ENCODE measurements at regions not wholly inside any gene's neighbourhood (a gene's known extent, or its start where the extent isn't known, plus 50 kb on each side); places are given as distances from the start of the nearest gene placed in this dataset.

DNA sequence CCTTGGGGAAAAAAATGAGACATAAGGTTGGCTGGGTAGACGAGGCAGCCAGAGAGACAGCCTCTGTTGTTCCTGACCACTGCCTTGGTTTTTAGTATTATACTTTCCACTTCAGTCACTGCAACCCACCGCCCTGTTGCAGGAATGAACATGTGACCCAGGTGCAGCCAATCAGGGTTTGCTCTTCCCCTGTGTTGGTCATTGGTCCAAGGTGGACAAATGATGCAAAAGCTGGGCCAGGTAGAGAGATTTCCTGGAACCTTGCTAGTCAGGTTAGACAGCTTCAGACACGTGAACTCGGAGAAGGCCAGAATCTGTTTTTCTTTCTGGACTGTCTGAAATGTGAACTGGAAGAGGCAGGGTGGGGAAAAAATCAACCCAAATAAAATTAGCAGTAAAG is 452.4 kb upstream of the RBFOX1 start:
- TF ChIP-seq, protein P1, sequence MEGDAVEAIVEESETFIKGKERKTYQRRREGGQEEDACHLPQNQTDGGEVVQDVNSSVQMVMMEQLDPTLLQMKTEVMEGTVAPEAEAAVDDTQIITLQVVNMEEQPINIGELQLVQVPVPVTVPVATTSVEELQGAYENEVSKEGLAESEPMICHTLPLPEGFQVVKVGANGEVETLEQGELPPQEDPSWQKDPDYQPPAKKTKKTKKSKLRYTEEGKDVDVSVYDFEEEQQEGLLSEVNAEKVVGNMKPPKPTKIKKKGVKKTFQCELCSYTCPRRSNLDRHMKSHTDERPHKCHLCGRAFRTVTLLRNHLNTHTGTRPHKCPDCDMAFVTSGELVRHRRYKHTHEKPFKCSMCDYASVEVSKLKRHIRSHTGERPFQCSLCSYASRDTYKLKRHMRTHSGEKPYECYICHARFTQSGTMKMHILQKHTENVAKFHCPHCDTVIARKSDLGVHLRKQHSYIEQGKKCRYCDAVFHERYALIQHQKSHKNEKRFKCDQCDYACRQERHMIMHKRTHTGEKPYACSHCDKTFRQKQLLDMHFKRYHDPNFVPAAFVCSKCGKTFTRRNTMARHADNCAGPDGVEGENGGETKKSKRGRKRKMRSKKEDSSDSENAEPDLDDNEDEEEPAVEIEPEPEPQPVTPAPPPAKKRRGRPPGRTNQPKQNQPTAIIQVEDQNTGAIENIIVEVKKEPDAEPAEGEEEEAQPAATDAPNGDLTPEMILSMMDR (IDR thresholded peaks at IDR 0.05; ENCODE audit: unreplicated experiment in 3 of 3): no peak
- H3K36me3 Mint-ChIP-seq (ENCODE audit: low read depth): no peaks in the 10 kb centered on the region
- H3K4me1 Mint-ChIP-seq: no peaks in the 10 kb centered on the region
- peaks cover 3% of the 10 kb centered on the region for H3K27me3 Mint-ChIP-seq (ENCODE audit: low read depth)
- no peaks in the 10 kb centered on the region for H3K9me3 Mint-ChIP-seq
- H3K27ac Mint-ChIP-seq: no peak overlapping the region
- H3K4me3 Mint-ChIP-seq: no peak overlapping the region

DNA sequence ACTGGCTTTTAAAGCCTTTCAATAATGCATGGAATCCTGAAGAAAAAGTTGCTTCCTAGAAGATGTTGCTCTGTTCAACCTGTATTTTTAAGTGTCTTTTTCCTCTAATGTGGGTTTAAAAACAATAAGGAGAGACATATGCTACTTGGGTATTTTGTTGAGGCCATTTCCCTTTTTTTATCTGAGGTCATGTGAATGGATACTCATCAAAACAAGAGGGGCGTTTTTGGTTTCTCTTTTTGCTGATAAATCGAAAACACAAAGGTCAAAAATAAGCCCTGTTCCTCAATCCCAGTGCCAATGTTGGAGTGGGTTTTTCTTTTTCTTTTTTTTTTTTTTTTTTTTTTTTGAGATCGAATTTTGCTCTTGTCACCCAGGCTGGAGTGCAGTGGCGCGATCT is 468.0 kb upstream of the RBFOX1 start:
- no peak overlapping the region for H3K4me3 Mint-ChIP-seq
- no peaks in the 10 kb centered on the region for H3K9me3 Mint-ChIP-seq
- H3K27ac Mint-ChIP-seq: no peak overlapping the region
- H3K36me3 Mint-ChIP-seq (ENCODE audit: low read depth): no peaks in the 10 kb centered on the region
- no peaks in the 10 kb centered on the region for H3K27me3 Mint-ChIP-seq (ENCODE audit: low read depth)
- no peaks in the 10 kb centered on the region for H3K4me1 Mint-ChIP-seq
- TF ChIP-seq, protein P1 (IDR thresholded peaks at IDR 0.05; ENCODE audit: unreplicated experiment in 3 of 3): no peak

DNA sequence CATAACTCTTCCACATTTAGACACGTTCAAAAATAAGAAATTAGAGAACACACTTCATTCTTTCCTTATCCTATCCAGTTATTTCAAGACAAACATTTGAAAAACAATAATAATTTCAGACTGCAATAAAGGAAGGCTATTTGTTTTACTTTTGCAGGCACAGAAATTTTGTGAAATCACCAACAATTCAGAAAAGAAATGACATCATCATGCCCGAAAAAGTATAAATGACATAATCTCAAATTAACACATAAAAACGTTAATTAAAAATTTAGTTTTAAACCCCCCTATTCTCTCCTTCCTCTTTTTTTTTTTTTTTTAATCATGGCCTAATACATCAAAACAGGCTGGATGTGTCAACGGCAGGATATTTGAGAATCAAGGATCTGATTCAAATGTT is 468.4 kb upstream of the RBFOX1 start:
- Mint-ChIP-seq H3K4me3 (no peak overlapping the region), H3K4me1 (no peaks in the 10 kb centered on the region), H3K36me3 (ENCODE audit: low read depth) (no peaks in the 10 kb centered on the region), H3K9me3 (no peaks in the 10 kb centered on the region), H3K27ac (no peak overlapping the region), H3K27me3 (ENCODE audit: low read depth) (no peaks in the 10 kb centered on the region)
- TF ChIP-seq, protein P1 (IDR thresholded peaks at IDR 0.05; ENCODE audit: unreplicated experiment in 3 of 3): no peak

DNA sequence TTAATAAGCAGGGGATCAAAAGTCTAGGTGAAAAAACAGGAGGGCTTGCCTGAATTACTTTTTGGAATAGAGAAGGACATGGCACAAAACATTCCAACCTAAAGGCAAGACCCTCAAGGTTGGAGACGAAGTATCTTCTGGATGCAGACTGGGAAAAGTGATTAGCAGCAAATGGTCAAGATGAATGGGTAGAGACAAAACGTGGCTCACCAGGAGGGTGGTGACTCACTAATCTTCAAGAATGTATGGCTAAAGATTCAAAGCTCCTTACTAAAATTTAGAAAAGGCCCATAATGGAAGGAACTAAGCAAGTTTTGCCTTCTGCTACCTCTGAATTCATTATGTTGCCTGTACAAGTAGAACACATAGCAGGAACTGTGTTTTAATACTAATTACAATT is 469.5 kb upstream of the RBFOX1 start:
- Mint-ChIP-seq H3K27me3 (ENCODE audit: low read depth) (no peaks in the 10 kb centered on the region), H3K4me3 (no peak overlapping the region), H3K36me3 (ENCODE audit: low read depth) (no peaks in the 10 kb centered on the region), H3K9me3 (no peaks in the 10 kb centered on the region), H3K27ac (no peak overlapping the region), H3K4me1 (no peaks in the 10 kb centered on the region)
- TF ChIP-seq, protein P1 (IDR thresholded peaks at IDR 0.05; ENCODE audit: unreplicated experiment in 3 of 3): no peak

DNA sequence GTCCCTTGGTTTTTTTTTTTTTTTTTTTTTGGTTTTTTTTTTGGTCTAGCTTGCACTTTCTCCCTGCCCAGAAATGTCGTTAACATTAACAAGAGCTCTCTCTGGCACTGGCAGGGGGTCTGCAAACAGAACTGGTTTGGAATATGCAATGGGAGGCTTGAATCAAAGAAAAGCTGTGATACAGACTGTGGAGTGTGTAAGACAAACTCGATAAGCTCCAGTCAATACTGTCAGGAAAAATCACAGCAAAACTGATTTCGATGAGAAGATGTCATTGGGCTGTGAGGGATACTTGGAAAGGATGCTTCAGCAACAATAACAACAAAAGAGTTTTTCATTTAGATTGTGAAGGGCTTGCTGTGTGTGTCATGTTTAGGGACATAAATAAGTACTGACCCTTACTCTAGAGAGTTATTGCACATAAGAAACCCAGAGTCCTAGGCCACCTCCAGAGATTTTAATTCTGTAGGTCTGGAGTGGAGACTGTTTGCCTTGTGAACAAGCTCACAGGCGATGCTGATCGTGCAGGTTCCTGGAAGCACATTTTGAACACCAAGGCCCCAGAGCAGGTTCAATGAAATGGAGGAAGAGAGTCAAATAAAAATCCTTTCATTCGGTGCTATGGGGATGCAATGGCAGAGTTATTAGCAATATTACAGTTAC is 470.7 kb upstream of the RBFOX1 start:
- H3K36me3 Mint-ChIP-seq (ENCODE audit: low read depth): no peaks in the 10 kb centered on the region
- H3K4me3 Mint-ChIP-seq: no peak overlapping the region
- no peaks in the 10 kb centered on the region for H3K9me3 Mint-ChIP-seq
- TF ChIP-seq, protein P1 (IDR thresholded peaks at IDR 0.05; ENCODE audit: unreplicated experiment in 3 of 3): no peak
- H3K4me1 Mint-ChIP-seq: no peaks in the 10 kb centered on the region
- H3K27me3 Mint-ChIP-seq (ENCODE audit: low read depth): peaks cover 3% of the 10 kb centered on the region
- no peak overlapping the region for H3K27ac Mint-ChIP-seq

DNA sequence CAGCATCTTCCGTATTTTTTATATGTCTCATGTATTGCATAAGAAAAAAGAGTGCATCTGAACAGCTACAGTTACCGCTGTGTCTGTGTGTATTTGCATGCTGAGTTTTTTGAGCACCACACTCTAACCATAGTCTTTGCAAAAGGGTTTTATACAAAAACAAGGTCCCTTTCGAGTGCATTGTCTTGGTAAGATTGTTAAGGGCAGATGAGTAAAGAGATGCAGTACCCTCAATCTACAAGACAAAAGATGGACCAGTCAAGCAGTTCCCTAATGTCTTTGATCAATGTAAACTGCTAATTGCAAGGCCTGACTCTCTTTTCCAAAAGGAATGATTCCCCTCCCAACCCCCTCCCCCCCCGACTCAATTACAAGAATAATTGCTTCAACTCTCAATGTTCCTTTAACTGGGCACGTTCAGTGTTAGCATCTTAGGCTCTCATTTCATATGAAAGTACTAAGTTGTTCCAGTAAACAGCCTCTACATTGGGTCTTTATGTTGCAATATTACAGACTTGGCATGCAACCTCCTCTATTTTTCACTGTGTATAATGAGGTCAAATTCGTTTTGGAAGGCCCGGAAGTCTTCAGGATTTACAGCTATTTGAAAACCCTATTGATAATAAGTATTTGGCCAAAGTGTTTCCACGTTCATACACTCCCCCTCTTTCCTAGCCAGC is 471.4 kb upstream of the RBFOX1 start:
- TF ChIP-seq, protein P1 (IDR thresholded peaks at IDR 0.05; ENCODE audit: unreplicated experiment in 3 of 3): no peak
- Mint-ChIP-seq H3K4me3 (no peak overlapping the region), H3K4me1 (no peaks in the 10 kb centered on the region), H3K27me3 (ENCODE audit: low read depth) (peaks cover 8% of the 10 kb centered on the region), H3K27ac (no peak overlapping the region), H3K36me3 (ENCODE audit: low read depth) (no peaks in the 10 kb centered on the region), H3K9me3 (no peaks in the 10 kb centered on the region)

Measured in nephron (organoid).